DOHH2 (cell line): ENCODE measurements at regions not wholly inside any gene's neighbourhood (a gene's known extent, or its start where the extent isn't known, plus 50 kb on each side); places are given as distances from the start of the nearest gene placed in this dataset.

Source experiments
- EZH2phosphoT487 ChIP-seq: fragments of 200-600 bp; sonication (generic); IDR thresholded peaks from 2 replicates; pipeline ENCODE4 v1.6.1; 2017; ENCODE audit warnings: borderline replicate concordance, mild to moderate bottlenecking, antibody characterized with exemption, low read length, moderate library complexity, mixed read lengths
- TF ChIP-seq, protein P1 (sequence below): fragments of 200-600 bp; sonication (generic); IDR thresholded peaks from one replicate; pipeline ENCODE4 v1.5.1; 2014; ENCODE audit warnings: antibody characterized with exemption, mild to moderate bottlenecking, low read depth, low read length; ENCODE audit not compliant: poor library complexity, severe bottlenecking

DNA sequence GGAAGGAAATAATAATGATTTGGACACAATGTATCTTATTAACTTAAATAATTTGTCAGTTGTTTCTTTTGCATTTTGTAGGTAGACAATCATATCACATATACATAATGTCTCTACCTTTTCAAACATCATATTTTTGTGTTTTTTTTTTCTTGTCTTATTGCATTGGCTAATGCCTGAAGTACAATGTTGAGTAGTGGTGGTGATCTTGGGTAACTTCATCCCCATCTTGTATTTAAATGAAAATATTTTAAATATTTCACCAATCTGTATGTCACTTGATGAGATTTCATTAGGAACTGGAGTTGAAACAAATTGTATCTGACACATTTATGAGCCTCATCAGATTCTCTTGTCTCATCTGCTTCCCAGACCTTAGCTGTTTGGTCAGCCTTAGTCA lies 109.7 kb upstream of the LHX5 start:
- TF ChIP-seq, protein P1, sequence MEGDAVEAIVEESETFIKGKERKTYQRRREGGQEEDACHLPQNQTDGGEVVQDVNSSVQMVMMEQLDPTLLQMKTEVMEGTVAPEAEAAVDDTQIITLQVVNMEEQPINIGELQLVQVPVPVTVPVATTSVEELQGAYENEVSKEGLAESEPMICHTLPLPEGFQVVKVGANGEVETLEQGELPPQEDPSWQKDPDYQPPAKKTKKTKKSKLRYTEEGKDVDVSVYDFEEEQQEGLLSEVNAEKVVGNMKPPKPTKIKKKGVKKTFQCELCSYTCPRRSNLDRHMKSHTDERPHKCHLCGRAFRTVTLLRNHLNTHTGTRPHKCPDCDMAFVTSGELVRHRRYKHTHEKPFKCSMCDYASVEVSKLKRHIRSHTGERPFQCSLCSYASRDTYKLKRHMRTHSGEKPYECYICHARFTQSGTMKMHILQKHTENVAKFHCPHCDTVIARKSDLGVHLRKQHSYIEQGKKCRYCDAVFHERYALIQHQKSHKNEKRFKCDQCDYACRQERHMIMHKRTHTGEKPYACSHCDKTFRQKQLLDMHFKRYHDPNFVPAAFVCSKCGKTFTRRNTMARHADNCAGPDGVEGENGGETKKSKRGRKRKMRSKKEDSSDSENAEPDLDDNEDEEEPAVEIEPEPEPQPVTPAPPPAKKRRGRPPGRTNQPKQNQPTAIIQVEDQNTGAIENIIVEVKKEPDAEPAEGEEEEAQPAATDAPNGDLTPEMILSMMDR: no peak
- no peak for TF ChIP-seq EZH2phosphoT487
